ENCODE measurements at regions not wholly inside any gene's neighbourhood (a gene's known extent, or its start where the extent isn't known, plus 50 kb on each side); places are given as distances from the start of the nearest gene placed in this dataset.

DNA sequence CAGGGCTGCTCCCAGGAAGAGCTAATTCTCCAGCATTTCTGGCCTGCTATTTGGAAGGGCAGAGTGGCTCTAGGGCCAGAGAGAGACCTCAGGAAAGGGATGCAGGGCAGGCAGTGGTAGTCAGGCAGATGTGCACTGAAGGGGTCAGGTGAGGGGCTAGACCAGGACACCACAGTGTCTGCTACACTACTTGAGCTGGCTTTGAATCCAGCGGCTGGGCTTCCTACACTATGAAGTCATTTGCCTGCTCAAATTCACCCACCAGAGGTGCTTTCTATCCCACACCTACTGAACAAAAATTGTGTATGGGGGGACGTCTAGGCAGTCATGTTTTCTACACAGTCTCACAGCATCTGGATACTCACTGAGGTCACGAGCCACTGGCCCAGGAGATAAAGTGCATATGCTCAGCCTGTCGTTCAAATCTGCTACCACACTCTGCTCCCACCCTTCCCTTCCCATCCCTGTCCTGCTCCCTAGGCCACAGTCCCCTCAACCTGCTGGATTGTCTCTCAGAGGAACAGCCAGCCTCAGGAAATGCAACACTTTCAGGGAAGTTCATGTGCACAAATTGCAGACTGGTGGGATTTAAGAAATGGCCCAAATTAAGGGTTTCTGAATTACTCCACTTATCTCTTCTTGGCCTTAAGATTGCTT is 49.9 kb upstream of the SLC6A11 start:
- no peaks in the 10 kb centered on the region for H3K36me3 ChIP-seq (ENCODE audit: low read depth, missing control alignments)
- no peaks in the 10 kb centered on the region for H3K4me1 ChIP-seq
- H3K27me3 ChIP-seq = no peaks in the 10 kb centered on the region
- H3K27ac ChIP-seq = no peak overlapping the region
- TF ChIP-seq, protein P1, sequence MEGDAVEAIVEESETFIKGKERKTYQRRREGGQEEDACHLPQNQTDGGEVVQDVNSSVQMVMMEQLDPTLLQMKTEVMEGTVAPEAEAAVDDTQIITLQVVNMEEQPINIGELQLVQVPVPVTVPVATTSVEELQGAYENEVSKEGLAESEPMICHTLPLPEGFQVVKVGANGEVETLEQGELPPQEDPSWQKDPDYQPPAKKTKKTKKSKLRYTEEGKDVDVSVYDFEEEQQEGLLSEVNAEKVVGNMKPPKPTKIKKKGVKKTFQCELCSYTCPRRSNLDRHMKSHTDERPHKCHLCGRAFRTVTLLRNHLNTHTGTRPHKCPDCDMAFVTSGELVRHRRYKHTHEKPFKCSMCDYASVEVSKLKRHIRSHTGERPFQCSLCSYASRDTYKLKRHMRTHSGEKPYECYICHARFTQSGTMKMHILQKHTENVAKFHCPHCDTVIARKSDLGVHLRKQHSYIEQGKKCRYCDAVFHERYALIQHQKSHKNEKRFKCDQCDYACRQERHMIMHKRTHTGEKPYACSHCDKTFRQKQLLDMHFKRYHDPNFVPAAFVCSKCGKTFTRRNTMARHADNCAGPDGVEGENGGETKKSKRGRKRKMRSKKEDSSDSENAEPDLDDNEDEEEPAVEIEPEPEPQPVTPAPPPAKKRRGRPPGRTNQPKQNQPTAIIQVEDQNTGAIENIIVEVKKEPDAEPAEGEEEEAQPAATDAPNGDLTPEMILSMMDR (IDR thresholded peaks at IDR 0.05) = no peak
- no peak for TF ChIP-seq POLR2A (IDR thresholded peaks at IDR 0.05)
- DNase-seq = no peak
- intact Hi-C loops (cut with DNase I; ENCODE audit: low total_unique reads) = no loop called here
- no peaks in the 10 kb centered on the region for H3K9me3 ChIP-seq
- WGBS, 2 donors = 87% methylated on average over 4 of the region's 4 CpGs
- no peak overlapping the region for H3K4me3 ChIP-seq

Data from testis (tissue), 2 donors.